ENCODE measurements at regions not wholly inside any gene's neighbourhood (a gene's known extent, or its start where the extent isn't known, plus 50 kb on each side); places are given as distances from the start of the nearest gene placed in this dataset.

- no peak for DNase-seq
Measured at GRCh38 chr6:84415517-84415916, 188.1 kb upstream of the CEP162 start.

GRCh38 chr6:84415068-84415467 lies 187.6 kb upstream of the CEP162 start:
- no peak for DNase-seq

GRCh38 chr6:84414531-84414930 lies 187.1 kb upstream of the CEP162 start:
- DNase-seq: peak; percentile 26

- DNase-seq: peak; percentile 91
Measured at GRCh38 chr6:84411060-84411629, 183.7 kb upstream of the CEP162 start.

- no peak for DNase-seq
Measured at GRCh38 chr6:84409911-84410310, 182.5 kb upstream of the CEP162 start.

GRCh38 chr6:84408028-84408427 lies 180.6 kb upstream of the CEP162 start:
- DNase-seq: no peak

- DNase-seq: no peak
Measured at GRCh38 chr6:84403545-84403944, 176.1 kb upstream of the CEP162 start.

GRCh38 chr6:84399003-84399402 lies 171.6 kb upstream of the CEP162 start:
- no peak for DNase-seq

GRCh38 chr6:84392261-84392660 lies 164.8 kb upstream of the CEP162 start:
- peak; percentile 21 for DNase-seq

GRCh38 chr6:84390851-84391250 lies 163.4 kb upstream of the CEP162 start:
- no peak for DNase-seq

GRCh38 chr6:84390334-84390733 lies 162.9 kb upstream of the CEP162 start:
- DNase-seq: peak; percentile 36

GRCh38 chr6:84379142-84379541 lies 151.7 kb upstream of the CEP162 start:
- no peak for DNase-seq

GRCh38 chr6:84372290-84372689 lies 144.8 kb upstream of the CEP162 start:
- DNase-seq: no peak

- no peak for DNase-seq
Measured at GRCh38 chr6:84371681-84372080, 144.2 kb upstream of the CEP162 start.

- no peak for DNase-seq
Measured at GRCh38 chr6:84362193-84362821, 134.9 kb upstream of the CEP162 start.

GRCh38 chr6:84361372-84362192 lies 134.1 kb upstream of the CEP162 start:
- DNase-seq: no peak

GRCh38 chr6:84360039-84360438 lies 132.6 kb upstream of the CEP162 start:
- no peak for DNase-seq

GRCh38 chr6:84358581-84358980 lies 131.1 kb upstream of the CEP162 start:
- DNase-seq: peak; percentile 32

GRCh38 chr6:84357631-84358030 lies 130.2 kb upstream of the CEP162 start:
- no peak for DNase-seq

- no peak for DNase-seq
Measured at GRCh38 chr6:84356907-84357306, 129.5 kb upstream of the CEP162 start.

GRCh38 chr6:84353459-84354423 lies 126.3 kb upstream of the CEP162 start:
- DNase-seq: no peak

GRCh38 chr6:84350397-84350796 lies 123.0 kb upstream of the CEP162 start:
- DNase-seq: no peak

GRCh38 chr6:84349542-84349941 lies 122.1 kb upstream of the CEP162 start:
- DNase-seq: no peak

Measured in fibroblast of skin of back (primary cell).